Nephron progenitor cell (in vitro differentiated cells): ENCODE measurements at regions not wholly inside any gene's neighbourhood (a gene's known extent, or its start where the extent isn't known, plus 50 kb on each side); places are given as distances from the start of the nearest gene placed in this dataset.

ENCODE experiments used
- DNase-seq: peaks from one replicate; pipeline ENCODE4 v3.0.0; 2021
- H3K27ac Mint-ChIP-seq: 2 replicates; pipeline ENCODE4 v1.8.0; 2021; ENCODE audit warnings: mild to moderate bottlenecking, moderate library complexity, mixed read lengths
- H3K27me3 Mint-ChIP-seq: 2 replicates; pipeline ENCODE4 v1.8.0; 2021; ENCODE audit warnings: mild to moderate bottlenecking, low read depth, mixed read lengths; ENCODE audit not compliant: poor library complexity
- H3K36me3 Mint-ChIP-seq: 2 replicates; pipeline ENCODE4 v1.8.0; 2021; ENCODE audit warnings: low read depth, mixed read lengths
- H3K4me1 Mint-ChIP-seq: 2 replicates; pipeline ENCODE4 v1.8.0; 2021; ENCODE audit warnings: mixed read lengths
- H3K4me3 Mint-ChIP-seq: 2 replicates; pipeline ENCODE4 v1.8.0; 2021; ENCODE audit warnings: mild to moderate bottlenecking, moderate library complexity, mixed read lengths
- H3K9me3 Mint-ChIP-seq: 2 replicates; pipeline ENCODE4 v1.8.0; 2021; ENCODE audit warnings: mild to moderate bottlenecking, moderate library complexity, mixed read lengths
- TF ChIP-seq, protein P1 (sequence below): fragments of 200-600 bp; sonication (generic); IDR thresholded peaks from 2 replicates; pipeline ENCODE4 v1.5.0; 2021; ENCODE audit warnings: antibody characterized with exemption

DNA sequence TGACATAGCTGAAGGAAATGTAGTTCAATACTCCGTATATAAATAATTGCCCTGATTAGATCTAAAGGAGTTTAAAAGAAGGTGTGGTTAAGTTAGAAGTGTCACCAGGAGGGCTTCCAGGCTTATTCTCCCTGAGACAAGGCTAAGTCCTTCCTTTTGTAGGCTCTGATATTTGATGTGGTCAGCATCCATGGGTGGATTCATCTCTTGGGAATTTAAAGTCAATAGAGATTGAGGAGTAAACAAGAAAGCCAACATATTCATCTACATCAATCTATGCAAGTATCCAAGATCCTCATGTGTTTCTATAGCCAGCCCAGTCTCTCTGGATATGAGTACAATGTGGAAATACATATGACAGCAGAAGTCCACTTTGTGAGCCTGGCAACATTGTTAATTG is 76.8 kb downstream of the KCTD12 start:
- no peak overlapping the region for H3K27ac Mint-ChIP-seq
- TF ChIP-seq, protein P1, sequence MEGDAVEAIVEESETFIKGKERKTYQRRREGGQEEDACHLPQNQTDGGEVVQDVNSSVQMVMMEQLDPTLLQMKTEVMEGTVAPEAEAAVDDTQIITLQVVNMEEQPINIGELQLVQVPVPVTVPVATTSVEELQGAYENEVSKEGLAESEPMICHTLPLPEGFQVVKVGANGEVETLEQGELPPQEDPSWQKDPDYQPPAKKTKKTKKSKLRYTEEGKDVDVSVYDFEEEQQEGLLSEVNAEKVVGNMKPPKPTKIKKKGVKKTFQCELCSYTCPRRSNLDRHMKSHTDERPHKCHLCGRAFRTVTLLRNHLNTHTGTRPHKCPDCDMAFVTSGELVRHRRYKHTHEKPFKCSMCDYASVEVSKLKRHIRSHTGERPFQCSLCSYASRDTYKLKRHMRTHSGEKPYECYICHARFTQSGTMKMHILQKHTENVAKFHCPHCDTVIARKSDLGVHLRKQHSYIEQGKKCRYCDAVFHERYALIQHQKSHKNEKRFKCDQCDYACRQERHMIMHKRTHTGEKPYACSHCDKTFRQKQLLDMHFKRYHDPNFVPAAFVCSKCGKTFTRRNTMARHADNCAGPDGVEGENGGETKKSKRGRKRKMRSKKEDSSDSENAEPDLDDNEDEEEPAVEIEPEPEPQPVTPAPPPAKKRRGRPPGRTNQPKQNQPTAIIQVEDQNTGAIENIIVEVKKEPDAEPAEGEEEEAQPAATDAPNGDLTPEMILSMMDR = no peak
- DNase-seq = no peak
- peaks cover 6% of the 10 kb centered on the region for H3K27me3 Mint-ChIP-seq
- H3K4me1 Mint-ChIP-seq = no peaks in the 10 kb centered on the region
- peaks cover 8% of the 10 kb centered on the region for H3K9me3 Mint-ChIP-seq
- no peak overlapping the region for H3K4me3 Mint-ChIP-seq
- H3K36me3 Mint-ChIP-seq = no peaks in the 10 kb centered on the region

- Mint-ChIP-seq H3K4me1 (no peaks in the 10 kb centered on the region), H3K36me3 (no peaks in the 10 kb centered on the region), H3K27me3 (peaks cover 6% of the 10 kb centered on the region), H3K9me3 (peaks cover 8% of the 10 kb centered on the region), H3K4me3 (no peak overlapping the region), H3K27ac (no peak overlapping the region)
- no peak for DNase-seq
- TF ChIP-seq, protein P1 = no peak
Observed at GRCh38 chr13:76808927-76809326, 77.3 kb downstream of the KCTD12 start.

GRCh38 chr13:76804801-76805200 is 81.4 kb downstream of the KCTD12 start:
- no peaks in the 10 kb centered on the region for H3K4me1 Mint-ChIP-seq

GRCh38 chr13:76803831-76804230 is 82.4 kb downstream of the KCTD12 start:
- TF ChIP-seq, protein P1 = no peak
- no peak overlapping the region for H3K4me3 Mint-ChIP-seq
- H3K36me3 Mint-ChIP-seq = no peaks in the 10 kb centered on the region
- H3K4me1 Mint-ChIP-seq = no peaks in the 10 kb centered on the region
- H3K27ac Mint-ChIP-seq = no peak overlapping the region
- no peak for DNase-seq
- peaks cover 8% of the 10 kb centered on the region for H3K9me3 Mint-ChIP-seq
- H3K27me3 Mint-ChIP-seq = peaks cover 3% of the 10 kb centered on the region

More at GRCh38 chr13:76804801-76805200, 81.4 kb downstream of the KCTD12 start:
- TF ChIP-seq, protein P1 = no peak
- Mint-ChIP-seq H3K36me3 (no peaks in the 10 kb centered on the region), H3K4me3 (no peak overlapping the region), H3K27ac (no peak overlapping the region), H3K9me3 (peaks cover 8% of the 10 kb centered on the region), H3K27me3 (peaks cover 3% of the 10 kb centered on the region)
- DNase-seq = no peak

- Mint-ChIP-seq H3K4me3 (no peak overlapping the region), H3K27ac (no peak overlapping the region), H3K4me1 (no peaks in the 10 kb centered on the region), H3K36me3 (no peaks in the 10 kb centered on the region), H3K27me3 (peaks cover 3% of the 10 kb centered on the region), H3K9me3 (no peaks in the 10 kb centered on the region)
- TF ChIP-seq, protein P1 = no peak
- no peak for DNase-seq
Observed at GRCh38 chr13:76800943-76801342, 85.3 kb downstream of the KCTD12 start.

- TF ChIP-seq, protein P1 = no peak
- Mint-ChIP-seq H3K27me3 (peaks cover 3% of the 10 kb centered on the region), H3K36me3 (no peaks in the 10 kb centered on the region), H3K4me3 (no peak overlapping the region), H3K27ac (no peak overlapping the region), H3K9me3 (no peaks in the 10 kb centered on the region), H3K4me1 (no peaks in the 10 kb centered on the region)
- DNase-seq = no peak
Observed at GRCh38 chr13:76799696-76800095, 86.5 kb downstream of the KCTD12 start.
